HCT116 (cell line): ENCODE measurements at regions not wholly inside any gene's neighbourhood (a gene's known extent, or its start where the extent isn't known, plus 50 kb on each side); places are given as distances from the start of the nearest gene placed in this dataset.

ENCODE experiments used
- CBX3 ChIP-seq: IDR thresholded peaks from 2 replicates; pipeline ENCODE4 v1.6.1; 2012; ENCODE audit warnings: low read depth
- CEBPB ChIP-seq: IDR thresholded peaks from 2 replicates; pipeline ENCODE4 v1.6.1; 2012; ENCODE audit warnings: low read depth
- CTCF ChIP-seq, 3 experiments: fragments of 200-600 bp in 1 of 3; sonication (generic) in 1 of 3; IDR thresholded peaks in 2 of 3; conservative IDR thresholded peaks in 1 of 3; 2 replicates each; pipeline ENCODE4 v1.5.1; 2012 to 2017; ENCODE audit warnings: low read depth in 2 of 3, low read length in 2 of 3, antibody characterized with exemption in 1 of 3, borderline replicate concordance in 1 of 3, control low read depth in 1 of 3, mild to moderate bottlenecking in 1 of 3, mixed read lengths in 1 of 3, mixed run types in 1 of 3, moderate library complexity in 1 of 3; ENCODE audit not compliant: insufficient read depth in 1 of 3
- EZH2 ChIP-seq: fragments of 200-600 bp; sonication (generic); IDR thresholded peaks from 2 replicates; pipeline ENCODE4 v1.6.1; 2017; ENCODE audit warnings: antibody characterized with exemption, mixed run types
- JUND ChIP-seq: IDR thresholded peaks from 2 replicates; pipeline ENCODE4 v1.6.1; 2012
- POLR2A ChIP-seq: IDR thresholded peaks from 2 replicates; pipeline ENCODE4 v1.7.0; 2011; ENCODE audit warnings: borderline replicate concordance; ENCODE audit not compliant: insufficient read depth, insufficient read length; ENCODE audit errors: extremely low read depth
- POLR2AphosphoS5 ChIP-seq: IDR thresholded peaks from 2 replicates; pipeline ENCODE4 v1.6.1; 2011; ENCODE audit warnings: mild to moderate bottlenecking, low read depth, low read length, moderate library complexity
- SIN3A ChIP-seq: IDR thresholded peaks from 2 replicates; pipeline ENCODE4 v1.6.1; 2012; ENCODE audit warnings: low read depth
- SRF ChIP-seq: IDR thresholded peaks from 2 replicates; pipeline ENCODE4 v1.6.1; 2012; ENCODE audit warnings: low read depth
- ZNF274 ChIP-seq: fragments of 200-500 bp; sonication (Bioruptor generic); IDR thresholded peaks from 2 replicates; pipeline ENCODE4 v1.6.1; 2014; ENCODE audit warnings: mild to moderate bottlenecking, low read depth, low read length, inconsistent platforms
- TF ChIP-seq, protein P1 (sequence below): IDR thresholded peaks from 2 replicates; pipeline ENCODE4 v1.6.1; 2011; ENCODE audit warnings: mild to moderate bottlenecking, low read length, moderate library complexity; ENCODE audit not compliant: insufficient replicate concordance; ENCODE audit errors: extremely low read depth
- TF ChIP-seq, protein P2 (sequence below): IDR thresholded peaks from 2 replicates; pipeline ENCODE4 v1.6.1; 2012; ENCODE audit warnings: low read depth
- TF ChIP-seq, protein P3 (sequence below): IDR thresholded peaks from 2 replicates; pipeline ENCODE4 v1.6.1; 2012

GRCh38 chr13:52899206-52899605, 50.8 kb upstream of the PCDH8 start:
- TF ChIP-seq, protein P1, sequence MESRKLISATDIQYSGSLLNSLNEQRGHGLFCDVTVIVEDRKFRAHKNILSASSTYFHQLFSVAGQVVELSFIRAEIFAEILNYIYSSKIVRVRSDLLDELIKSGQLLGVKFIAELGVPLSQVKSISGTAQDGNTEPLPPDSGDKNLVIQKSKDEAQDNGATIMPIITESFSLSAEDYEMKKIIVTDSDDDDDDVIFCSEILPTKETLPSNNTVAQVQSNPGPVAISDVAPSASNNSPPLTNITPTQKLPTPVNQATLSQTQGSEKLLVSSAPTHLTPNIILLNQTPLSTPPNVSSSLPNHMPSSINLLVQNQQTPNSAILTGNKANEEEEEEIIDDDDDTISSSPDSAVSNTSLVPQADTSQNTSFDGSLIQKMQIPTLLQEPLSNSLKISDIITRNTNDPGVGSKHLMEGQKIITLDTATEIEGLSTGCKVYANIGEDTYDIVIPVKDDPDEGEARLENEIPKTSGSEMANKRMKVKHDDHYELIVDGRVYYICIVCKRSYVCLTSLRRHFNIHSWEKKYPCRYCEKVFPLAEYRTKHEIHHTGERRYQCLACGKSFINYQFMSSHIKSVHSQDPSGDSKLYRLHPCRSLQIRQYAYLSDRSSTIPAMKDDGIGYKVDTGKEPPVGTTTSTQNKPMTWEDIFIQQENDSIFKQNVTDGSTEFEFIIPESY = no peak
- TF ChIP-seq POLR2AphosphoS5 (no peak), CTCF (IDR thresholded peaks at IDR 0.05 in 2 of 3, conservative IDR thresholded peaks at IDR 0.05 in 1 of 3; ENCODE audit: borderline replicate concordance in 1 of 3, insufficient read depth in 1 of 3, low read depth in 2 of 3, low read length in 2 of 3) (no peak), POLR2A (no peak), CBX3 (no peak), ZNF274 (no peak), JUND (no peak), SRF (no peak), CEBPB (no peak), EZH2 (no peak), SIN3A (no peak)
- TF ChIP-seq, protein P2, sequence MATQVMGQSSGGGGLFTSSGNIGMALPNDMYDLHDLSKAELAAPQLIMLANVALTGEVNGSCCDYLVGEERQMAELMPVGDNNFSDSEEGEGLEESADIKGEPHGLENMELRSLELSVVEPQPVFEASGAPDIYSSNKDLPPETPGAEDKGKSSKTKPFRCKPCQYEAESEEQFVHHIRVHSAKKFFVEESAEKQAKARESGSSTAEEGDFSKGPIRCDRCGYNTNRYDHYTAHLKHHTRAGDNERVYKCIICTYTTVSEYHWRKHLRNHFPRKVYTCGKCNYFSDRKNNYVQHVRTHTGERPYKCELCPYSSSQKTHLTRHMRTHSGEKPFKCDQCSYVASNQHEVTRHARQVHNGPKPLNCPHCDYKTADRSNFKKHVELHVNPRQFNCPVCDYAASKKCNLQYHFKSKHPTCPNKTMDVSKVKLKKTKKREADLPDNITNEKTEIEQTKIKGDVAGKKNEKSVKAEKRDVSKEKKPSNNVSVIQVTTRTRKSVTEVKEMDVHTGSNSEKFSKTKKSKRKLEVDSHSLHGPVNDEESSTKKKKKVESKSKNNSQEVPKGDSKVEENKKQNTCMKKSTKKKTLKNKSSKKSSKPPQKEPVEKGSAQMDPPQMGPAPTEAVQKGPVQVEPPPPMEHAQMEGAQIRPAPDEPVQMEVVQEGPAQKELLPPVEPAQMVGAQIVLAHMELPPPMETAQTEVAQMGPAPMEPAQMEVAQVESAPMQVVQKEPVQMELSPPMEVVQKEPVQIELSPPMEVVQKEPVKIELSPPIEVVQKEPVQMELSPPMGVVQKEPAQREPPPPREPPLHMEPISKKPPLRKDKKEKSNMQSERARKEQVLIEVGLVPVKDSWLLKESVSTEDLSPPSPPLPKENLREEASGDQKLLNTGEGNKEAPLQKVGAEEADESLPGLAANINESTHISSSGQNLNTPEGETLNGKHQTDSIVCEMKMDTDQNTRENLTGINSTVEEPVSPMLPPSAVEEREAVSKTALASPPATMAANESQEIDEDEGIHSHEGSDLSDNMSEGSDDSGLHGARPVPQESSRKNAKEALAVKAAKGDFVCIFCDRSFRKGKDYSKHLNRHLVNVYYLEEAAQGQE = no peak
- TF ChIP-seq, protein P3, sequence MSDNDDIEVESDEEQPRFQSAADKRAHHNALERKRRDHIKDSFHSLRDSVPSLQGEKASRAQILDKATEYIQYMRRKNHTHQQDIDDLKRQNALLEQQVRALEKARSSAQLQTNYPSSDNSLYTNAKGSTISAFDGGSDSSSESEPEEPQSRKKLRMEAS = no peak
